Endothelial cell of umbilical vein (primary cell): ENCODE measurements at regions not wholly inside any gene's neighbourhood (a gene's known extent, or its start where the extent isn't known, plus 50 kb on each side); places are given as distances from the start of the nearest gene placed in this dataset.

ENCODE experiments used
- BruUV-seq: library from RNA; stranded (reverse); fragments of 400-500 nt; replicated peaks from 2 replicates; lab custom pipeline; 2021; lab: Mats Ljungman, UMichigan
- CTCF ChIA-PET: fragments of 300-600, 350-600 bp; sonication (Branson Sonifier 250); formaldehyde crosslinking; loops from one replicate; lab custom pipeline; 2021; ENCODE audit warnings: antibody characterized with exemption, inconsistent platforms; lab: Charles Lee
- POLR2A ChIA-PET: fragments of 300-600, 350-600 bp; sonication (Branson Sonifier 250); formaldehyde crosslinking; loops from one replicate; lab custom pipeline; 2021; ENCODE audit warnings: antibody characterized with exemption, inconsistent platforms; lab: Charles Lee
- DNase-seq: peaks from one replicate; pipeline ENCODE4 v3.0.0-alpha.2; 2011; ENCODE audit warnings: low read depth, low spot score
- FAIRE-seq: peaks from 2 replicates; lab custom pipeline; 2011; peaks lifted over from hg19 to GRCh38; lab: Jason Lieb, UNC
- H2AFZ ChIP-seq: 2 replicates; pipeline ENCODE4 v1.6.0; 2012; ENCODE audit warnings: low read depth, low read length, control low read depth, inconsistent platforms
- H3K27ac ChIP-seq: 2 replicates; pipeline ENCODE4 v1.5.1; 2011; ENCODE audit warnings: low read depth, mild to moderate bottlenecking, control low read depth, low read length, moderate library complexity; ENCODE audit not compliant: insufficient read depth
- H3K27me3 ChIP-seq, 2 experiments: 2 replicates each; pipeline versions ENCODE4 v1.6.0 to v1.6.1; 2011; ENCODE audit warnings: low read length in 2 of 2, mixed read lengths in 1 of 2; ENCODE audit not compliant: control insufficient read depth in 2 of 2, insufficient read depth in 2 of 2
- H3K36me3 ChIP-seq, 2 experiments: 2 replicates in 1 of 2; 3 replicates in 1 of 2; pipeline ENCODE4 v1.5.1; 2011; ENCODE audit warnings: low read length in 2 of 2, mild to moderate bottlenecking in 1 of 2, moderate library complexity in 1 of 2; ENCODE audit not compliant: control insufficient read depth in 2 of 2, insufficient read depth in 2 of 2; ENCODE audit errors: extremely low read depth in 1 of 2
- H3K4me1 ChIP-seq: 3 replicates; pipeline ENCODE4 v1.5.1; 2011; ENCODE audit warnings: mild to moderate bottlenecking, low read length; ENCODE audit not compliant: control insufficient read depth, insufficient read depth; ENCODE audit errors: extremely low read depth
- H3K4me2 ChIP-seq: 2 replicates; pipeline ENCODE4 v1.6.1; 2011; ENCODE audit warnings: low read length, control low read depth, mixed read lengths; ENCODE audit not compliant: insufficient read depth
- H3K4me3 ChIP-seq, 3 experiments: fragments of 200-600 bp in 1 of 3; sonication (generic), shearing (Covaris generic) in 1 of 3; replicated peaks in 1 of 3; 2 replicates each; pipeline ENCODE4 v1.5.1; 2011 to 2016; ENCODE audit warnings: control low read depth in 3 of 3, low read length in 3 of 3, mild to moderate bottlenecking in 2 of 3, inconsistent platforms in 1 of 3, low read depth in 1 of 3, moderate library complexity in 1 of 3; ENCODE audit not compliant: insufficient read depth in 1 of 3
- H3K79me2 ChIP-seq: 2 replicates; pipeline ENCODE4 v1.6.0; 2012; ENCODE audit warnings: low read length, inconsistent platforms; ENCODE audit not compliant: control insufficient read depth, insufficient read depth
- H3K9ac ChIP-seq: replicated peaks from 2 replicates; pipeline ENCODE3; 2011; ENCODE audit warnings: low read length, control low read depth; ENCODE audit not compliant: insufficient read depth; ENCODE audit errors: extremely low read depth
- H3K9me1 ChIP-seq: replicated peaks from 3 replicates; pipeline ENCODE4 v1.6.0; 2011; ENCODE audit warnings: mild to moderate bottlenecking, low read length; ENCODE audit not compliant: control insufficient read depth, insufficient read depth; ENCODE audit errors: extremely low read depth
- H3K9me3 ChIP-seq: replicated peaks from 2 replicates; pipeline ENCODE4 v1.5.1; 2012; ENCODE audit warnings: low read length, inconsistent platforms; ENCODE audit not compliant: control insufficient read depth, insufficient read depth
- H4K20me1 ChIP-seq: replicated peaks from 2 replicates; pipeline ENCODE3; 2011; ENCODE audit warnings: mild to moderate bottlenecking, low read length; ENCODE audit not compliant: control insufficient read depth, insufficient read depth; ENCODE audit errors: extremely low read depth
- EZH2 ChIP-seq: IDR thresholded peaks from 2 replicates; pipeline ENCODE4 v1.6.1; 2012; ENCODE audit warnings: borderline replicate concordance, low read depth, mild to moderate bottlenecking, moderate library complexity, low read length, inconsistent platforms; ENCODE audit not compliant: severe bottlenecking
- FOS ChIP-seq: IDR thresholded peaks from 2 replicates; pipeline ENCODE4 v1.6.1; 2011; ENCODE audit warnings: mild to moderate bottlenecking, low read length, moderate library complexity, borderline replicate concordance; ENCODE audit not compliant: insufficient read depth
- GATA2 ChIP-seq: IDR thresholded peaks from 2 replicates; pipeline ENCODE4 v1.7.0; 2011; ENCODE audit warnings: low read depth, mild to moderate bottlenecking, moderate library complexity, mixed read lengths, low read length; ENCODE audit not compliant: insufficient read length, insufficient read depth
- JUN ChIP-seq: IDR thresholded peaks from 2 replicates; pipeline ENCODE4 v1.6.1; 2011; ENCODE audit warnings: borderline replicate concordance, low read depth; ENCODE audit not compliant: insufficient read length, insufficient read depth
- MYC ChIP-seq: IDR thresholded peaks from one replicate; pipeline ENCODE4 v1.6.1; 2011; ENCODE audit warnings: mild to moderate bottlenecking, low read depth, low read length
- POLR2A ChIP-seq: IDR thresholded peaks from 2 replicates; pipeline ENCODE4 v1.6.1; 2012; ENCODE audit warnings: low read depth, mild to moderate bottlenecking, control low read depth, low read length
- POLR2AphosphoS5 ChIP-seq: IDR thresholded peaks from 2 replicates; pipeline ENCODE4 v1.6.1; 2012; ENCODE audit warnings: low read depth, mild to moderate bottlenecking, control low read depth, low read length, moderate library complexity; ENCODE audit not compliant: insufficient read depth
- dilution Hi-C: fragments of 300-500 bp; cut with MboI; formaldehyde crosslinking; loops from one replicate; pipeline ENCODE4 v1.15.0; 2019; ENCODE audit warnings: low sequenced_read_pairs; ENCODE audit not compliant: extremely low pct_ligation_motif_present
- intact Hi-C: fragments of 100-400 bp; cut with micrococcal nuclease; formaldehyde crosslinking; loops from one replicate; pipeline ENCODE4 v1.10.0; 2022
- TF ChIP-seq, protein P1 (sequence below), 2 donors: IDR thresholded peaks; 1 replicate in 1 of 2; 2 replicates in 1 of 2; pipeline ENCODE4 v1.5.1; 2011; ENCODE audit warnings: low read length in 2 of 2, mild to moderate bottlenecking in 2 of 2, moderate library complexity in 2 of 2, control low read depth in 1 of 2, inconsistent platforms in 1 of 2, low read depth in 1 of 2; ENCODE audit not compliant: insufficient read depth in 1 of 2; ENCODE audit errors: extremely low read depth in 1 of 2
- TF ChIP-seq, protein P2 (sequence below): IDR thresholded peaks from 2 replicates; pipeline ENCODE4 v1.6.1; 2011; ENCODE audit not compliant: insufficient read depth, insufficient read length

DNA sequence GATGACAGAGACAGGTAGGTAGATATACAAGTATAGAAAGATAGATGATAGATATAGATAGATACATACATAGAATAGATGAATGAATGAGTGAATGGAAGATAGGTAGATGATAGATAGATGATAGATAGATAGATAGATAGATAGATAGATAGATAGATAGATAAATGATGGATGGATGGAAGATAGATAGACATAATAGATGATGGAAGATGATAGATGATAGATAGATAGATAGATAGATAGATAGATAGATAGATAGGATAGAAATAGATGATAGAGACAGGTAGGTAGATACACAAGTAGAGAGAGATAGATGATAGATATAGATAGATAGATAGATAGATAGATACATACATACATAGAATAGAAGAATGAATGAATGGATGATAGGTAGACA lies 510.1 kb upstream of the AUTS2 start:
- no peak for DNase-seq
- Histone ChIP-seq H3K27me3 (no peaks in the 10 kb centered on the region), H3K79me2 (no peaks in the 10 kb centered on the region), H3K9me1 (no peaks in the 10 kb centered on the region), H3K9ac (no peak overlapping the region), H3K9me3 (peaks cover 4% of the 10 kb centered on the region), H3K4me2 (no peak overlapping the region), H2AFZ (no peak overlapping the region), H3K27ac (no peak overlapping the region), H3K4me1 (no peaks in the 10 kb centered on the region), H4K20me1 (no peaks in the 10 kb centered on the region), H3K4me3 (no peak overlapping the region), H3K36me3 (no peaks in the 10 kb centered on the region)
- TF ChIP-seq EZH2 (no peak), JUN (no peak), FOS (no peak), GATA2 (no peak), POLR2A (no peak), MYC (no peak), POLR2AphosphoS5 (no peak)
- TF ChIP-seq, protein P1, sequence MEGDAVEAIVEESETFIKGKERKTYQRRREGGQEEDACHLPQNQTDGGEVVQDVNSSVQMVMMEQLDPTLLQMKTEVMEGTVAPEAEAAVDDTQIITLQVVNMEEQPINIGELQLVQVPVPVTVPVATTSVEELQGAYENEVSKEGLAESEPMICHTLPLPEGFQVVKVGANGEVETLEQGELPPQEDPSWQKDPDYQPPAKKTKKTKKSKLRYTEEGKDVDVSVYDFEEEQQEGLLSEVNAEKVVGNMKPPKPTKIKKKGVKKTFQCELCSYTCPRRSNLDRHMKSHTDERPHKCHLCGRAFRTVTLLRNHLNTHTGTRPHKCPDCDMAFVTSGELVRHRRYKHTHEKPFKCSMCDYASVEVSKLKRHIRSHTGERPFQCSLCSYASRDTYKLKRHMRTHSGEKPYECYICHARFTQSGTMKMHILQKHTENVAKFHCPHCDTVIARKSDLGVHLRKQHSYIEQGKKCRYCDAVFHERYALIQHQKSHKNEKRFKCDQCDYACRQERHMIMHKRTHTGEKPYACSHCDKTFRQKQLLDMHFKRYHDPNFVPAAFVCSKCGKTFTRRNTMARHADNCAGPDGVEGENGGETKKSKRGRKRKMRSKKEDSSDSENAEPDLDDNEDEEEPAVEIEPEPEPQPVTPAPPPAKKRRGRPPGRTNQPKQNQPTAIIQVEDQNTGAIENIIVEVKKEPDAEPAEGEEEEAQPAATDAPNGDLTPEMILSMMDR (IDR thresholded peaks at IDR 0.05; ENCODE audit: extremely low read depth in 1 of 2, insufficient read depth in 1 of 2, low read depth in 1 of 2, low read length in 2 of 2) = no peak
- TF ChIP-seq, protein P2, sequence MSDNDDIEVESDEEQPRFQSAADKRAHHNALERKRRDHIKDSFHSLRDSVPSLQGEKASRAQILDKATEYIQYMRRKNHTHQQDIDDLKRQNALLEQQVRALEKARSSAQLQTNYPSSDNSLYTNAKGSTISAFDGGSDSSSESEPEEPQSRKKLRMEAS = no peak
- dilution Hi-C loops = no loop called here
- intact Hi-C loops = no loop called here
- BruUV-seq = no TSS peak
- ChIA-PET POLR2A (no interaction called here), CTCF (no interaction called here)
- no peak for FAIRE-seq
